ENCODE measurements at regions not wholly inside any gene's neighbourhood (a gene's known extent, or its start where the extent isn't known, plus 50 kb on each side); places are given as distances from the start of the nearest gene placed in this dataset.
"Not testable (repeated sequence)": the region's sequence is repeated elsewhere in the genome, so short reads cannot be mapped to it uniquely, and the experiment has no call there.

DNA sequence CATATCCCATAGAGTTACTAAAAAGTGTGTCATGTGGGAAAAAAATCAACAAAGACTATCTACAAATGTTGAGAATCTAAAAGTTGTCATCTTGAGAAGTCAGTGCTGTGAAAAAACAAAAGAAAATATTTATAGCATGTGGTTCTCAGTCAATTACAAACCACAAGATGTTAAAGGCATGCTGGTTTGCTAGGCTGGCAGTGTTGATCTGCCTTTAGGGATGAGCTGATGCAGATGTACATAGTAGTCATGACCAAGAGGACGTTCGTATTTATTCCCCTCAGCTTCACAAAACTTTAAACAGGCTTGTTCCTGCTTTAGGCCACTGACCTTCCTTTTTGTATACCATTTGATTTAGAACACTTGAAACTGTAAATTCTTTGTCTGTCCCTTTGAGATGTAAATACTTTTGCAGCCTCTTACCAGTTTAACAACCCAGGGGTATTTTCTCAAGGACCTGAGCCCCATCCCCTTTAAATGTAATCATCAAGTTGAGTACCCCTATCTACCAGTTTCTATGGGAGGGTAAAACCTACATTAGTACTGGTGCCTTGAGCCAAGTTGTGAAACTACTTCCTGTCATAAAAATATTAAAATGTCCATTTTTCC, 446.6 kb downstream of the KCNJ18 start:
- no peak for DNase-seq (ENCODE audit: low read depth in 2 of 2)

DNA sequence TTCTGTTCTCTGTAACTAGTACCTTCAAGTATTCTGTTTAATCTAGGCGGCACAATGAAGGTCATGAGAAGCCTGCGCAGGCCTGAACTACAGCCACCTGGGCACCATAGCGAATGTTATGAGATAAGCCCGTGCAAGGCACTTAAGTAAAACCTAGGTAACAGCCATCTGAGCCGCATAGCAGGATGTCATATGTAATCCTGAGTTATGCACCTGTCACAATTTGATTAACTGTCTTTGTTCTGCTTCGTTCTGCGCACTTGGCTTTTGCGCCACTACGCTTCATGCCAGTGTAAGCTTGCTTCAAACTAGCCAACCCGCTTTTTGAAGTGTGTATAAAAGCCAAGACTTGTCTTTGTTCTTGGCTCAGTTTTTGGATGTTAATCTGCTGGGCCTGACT, 449.8 kb downstream of the KCNJ18 start:
- DNase-seq (ENCODE audit: low read depth in 2 of 2), result no peak

DNA sequence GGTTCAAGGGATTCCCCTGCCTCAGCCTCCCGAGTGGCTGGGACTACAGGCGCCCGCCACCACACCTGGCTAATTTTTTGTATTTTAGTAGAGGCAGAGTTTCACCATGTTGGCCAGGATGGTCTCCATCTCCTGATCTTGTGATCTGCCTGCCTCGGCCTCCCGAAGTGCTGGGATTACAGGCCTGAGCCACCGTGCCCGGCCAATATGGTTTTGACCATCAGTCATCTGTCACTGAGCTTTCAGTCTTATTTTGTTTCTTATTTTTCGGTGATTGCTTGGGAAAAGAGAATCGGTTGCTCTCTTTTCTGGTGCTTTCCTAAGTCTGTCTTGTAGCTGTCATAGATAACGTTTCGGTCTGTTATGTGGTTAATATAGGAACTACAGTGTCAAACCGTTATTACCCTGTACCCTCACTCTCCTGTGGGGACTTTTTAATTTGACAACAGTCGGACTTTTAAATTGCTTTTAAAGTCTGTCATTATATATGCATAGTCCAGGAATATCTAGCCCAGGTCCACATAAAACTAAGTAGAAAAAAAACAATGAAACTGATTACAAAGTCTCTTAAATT, 453.4 kb downstream of the KCNJ18 start:
- no peak for DNase-seq (ENCODE audit: low read depth in 2 of 2)

DNA sequence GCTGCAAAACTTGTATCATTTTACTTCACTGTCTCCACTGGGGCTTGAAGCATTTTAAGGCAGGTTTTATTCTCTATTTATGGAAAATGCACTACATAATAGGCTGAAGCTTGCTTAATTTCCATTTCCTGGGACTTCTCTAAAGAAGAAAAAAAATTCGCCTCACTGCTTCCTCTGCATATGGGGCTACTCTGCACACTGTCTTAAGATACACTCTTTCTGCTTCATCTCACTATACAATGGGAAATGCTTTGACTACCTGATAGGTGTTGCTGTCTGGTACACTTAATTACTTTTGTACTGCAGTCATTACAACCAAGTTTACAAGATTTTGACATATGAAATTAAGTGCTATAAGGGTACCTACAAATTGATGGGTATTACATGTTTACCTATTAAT, 466.0 kb downstream of the KCNJ18 start:
- DNase-seq (ENCODE audit: low read depth in 2 of 2), result no peak

DNA sequence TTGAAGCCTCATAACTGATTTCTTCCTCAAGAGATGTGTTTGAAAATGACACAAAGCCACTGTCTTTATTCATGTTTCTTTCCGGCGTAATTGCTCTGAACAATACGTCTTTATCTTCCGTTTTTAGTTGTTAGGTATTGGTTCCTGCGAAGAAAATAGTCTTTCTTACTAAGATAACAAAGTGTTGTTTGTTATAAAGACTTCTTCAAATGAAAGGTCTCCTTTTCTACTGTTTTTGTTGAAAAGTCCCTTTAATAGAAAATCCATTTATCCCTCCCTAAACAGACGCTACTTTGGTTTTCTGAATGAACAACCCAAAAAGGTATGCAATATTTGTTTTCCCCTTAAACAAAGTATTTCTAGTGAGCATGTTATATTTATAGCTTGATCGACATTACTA, 469.1 kb downstream of the KCNJ18 start:
- no peak for DNase-seq (ENCODE audit: low read depth in 2 of 2)

DNA sequence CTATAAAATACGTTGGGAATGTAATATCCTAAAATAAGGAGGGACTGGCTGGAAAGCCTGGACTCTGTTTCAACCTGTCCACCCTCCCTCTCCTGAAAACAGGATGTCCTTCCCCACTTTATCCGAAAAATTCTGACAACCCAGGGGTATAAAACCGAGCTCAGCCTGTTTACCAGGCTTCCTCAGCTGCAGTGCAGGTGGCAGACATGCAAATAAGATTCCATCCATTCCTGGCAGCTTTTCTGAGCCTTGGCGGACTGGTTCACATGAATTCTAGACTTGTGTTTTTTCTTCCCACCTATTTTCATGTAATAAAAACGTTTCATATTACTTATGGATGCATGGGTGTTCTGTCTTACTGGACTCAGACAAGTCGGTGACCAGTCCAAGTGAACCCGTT, 479.3 kb downstream of the KCNJ18 start:
- DNase-seq (ENCODE audit: low read depth in 2 of 2), result no peak

DNA sequence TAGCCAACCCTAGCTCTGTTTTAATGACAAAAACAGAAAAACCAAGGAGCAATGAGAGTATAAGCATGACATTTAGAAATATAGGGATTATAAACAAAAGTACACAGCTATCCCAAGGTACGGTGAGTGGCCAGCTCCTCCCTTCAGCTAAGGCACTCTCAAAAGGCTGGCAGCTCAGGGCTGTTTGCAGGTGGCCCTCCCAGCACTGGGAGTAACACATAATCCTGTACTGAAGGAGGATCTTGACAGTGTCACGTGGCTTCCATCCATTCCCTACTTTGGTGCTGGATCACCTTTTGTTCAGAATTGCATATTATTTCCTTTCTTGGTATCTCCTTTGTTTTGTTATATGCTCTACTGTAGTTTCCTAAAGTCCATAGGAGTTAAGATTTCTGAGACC, 500.8 kb downstream of the KCNJ18 start:
- no peak for DNase-seq (ENCODE audit: low read depth in 2 of 2)

DNA sequence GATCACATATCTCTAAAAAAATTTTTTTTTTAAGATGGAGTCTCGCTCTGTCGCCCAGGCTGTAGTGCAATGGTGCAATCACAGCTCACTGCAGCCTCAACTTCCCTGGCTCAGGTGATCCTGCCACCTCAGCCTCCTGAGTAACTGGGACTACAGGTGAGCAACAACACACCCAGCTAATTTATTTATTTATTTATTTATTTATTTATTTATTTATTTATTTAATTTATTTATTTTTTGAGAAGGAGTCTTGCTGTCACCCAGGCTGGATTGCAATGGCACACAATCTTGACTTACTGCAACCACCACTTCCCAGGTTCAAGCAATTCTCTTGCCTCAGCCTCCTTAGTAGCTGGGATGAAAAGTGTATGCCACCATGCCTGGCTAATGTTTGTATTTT, 507.9 kb downstream of the KCNJ18 start:
- DNase-seq (ENCODE audit: low read depth in 2 of 2), result not testable (repeated sequence)

DNA sequence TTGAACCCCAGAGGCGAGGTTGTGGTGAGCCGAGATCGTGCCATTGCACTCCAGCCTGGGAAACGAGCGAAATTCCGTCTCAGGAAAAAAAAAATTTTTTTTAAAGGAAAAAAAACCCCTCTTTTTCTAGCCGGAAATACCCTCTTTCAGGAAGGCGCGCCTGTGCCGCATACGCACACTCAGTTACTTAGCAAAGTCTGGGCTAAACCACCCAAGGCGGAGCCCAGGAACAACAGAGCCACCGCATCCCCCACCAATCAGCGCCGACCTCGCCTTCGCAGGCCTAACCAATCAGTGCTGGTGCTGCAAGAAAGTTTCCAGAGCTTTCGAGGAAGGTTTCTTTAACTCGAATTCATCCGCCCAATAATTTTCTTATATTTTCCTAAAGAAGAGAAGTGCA, 510.4 kb downstream of the KCNJ18 start:
- no peak for DNase-seq (ENCODE audit: low read depth in 2 of 2)

DNA sequence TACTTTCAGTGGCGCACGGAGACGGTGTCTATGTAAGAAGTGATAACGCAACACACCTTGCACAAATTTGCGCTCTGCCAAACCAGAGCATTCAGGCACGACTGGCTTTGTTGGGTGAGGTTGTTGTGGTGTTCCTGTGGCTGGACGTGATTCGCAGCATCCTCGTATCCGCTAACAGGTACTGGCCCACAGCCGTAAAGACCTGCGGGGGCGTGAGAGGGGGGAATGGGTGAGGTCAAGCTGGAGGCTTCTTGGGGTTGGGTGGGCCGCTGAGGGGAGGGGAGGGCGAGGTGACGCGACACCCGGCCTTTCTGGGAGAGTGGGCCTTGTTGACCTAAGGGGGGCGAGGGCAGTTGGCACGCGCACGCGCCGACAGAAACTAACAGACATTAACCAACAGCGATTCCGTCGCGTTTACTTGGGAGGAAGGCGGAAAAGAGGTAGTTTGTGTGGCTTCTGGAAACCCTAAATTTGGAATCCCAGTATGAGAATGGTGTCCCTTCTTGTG, 510.9 kb downstream of the KCNJ18 start:
- no peak for DNase-seq (ENCODE audit: low read depth in 2 of 2)

DNA sequence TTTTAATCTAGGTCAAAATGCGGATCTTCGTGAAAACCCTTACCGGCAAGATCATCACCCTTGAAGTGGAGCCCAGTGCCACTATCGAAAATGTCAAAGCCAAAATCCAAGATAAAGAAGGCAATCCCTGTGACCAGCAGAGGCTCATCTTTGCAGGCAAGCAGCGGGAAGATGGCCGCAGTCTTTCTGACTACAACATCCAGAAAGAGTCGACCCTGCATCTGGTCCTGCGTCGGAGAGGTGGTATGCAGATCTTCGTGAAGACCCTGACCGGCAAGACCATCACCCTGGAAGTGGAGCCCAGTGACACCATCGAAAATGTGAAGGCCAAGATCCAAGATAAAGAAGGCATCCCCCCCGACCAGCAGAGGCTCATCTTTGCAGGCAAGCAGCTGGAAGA, 511.8 kb downstream of the KCNJ18 start:
- DNase-seq (ENCODE audit: low read depth in 2 of 2), result not testable (repeated sequence)

DNA sequence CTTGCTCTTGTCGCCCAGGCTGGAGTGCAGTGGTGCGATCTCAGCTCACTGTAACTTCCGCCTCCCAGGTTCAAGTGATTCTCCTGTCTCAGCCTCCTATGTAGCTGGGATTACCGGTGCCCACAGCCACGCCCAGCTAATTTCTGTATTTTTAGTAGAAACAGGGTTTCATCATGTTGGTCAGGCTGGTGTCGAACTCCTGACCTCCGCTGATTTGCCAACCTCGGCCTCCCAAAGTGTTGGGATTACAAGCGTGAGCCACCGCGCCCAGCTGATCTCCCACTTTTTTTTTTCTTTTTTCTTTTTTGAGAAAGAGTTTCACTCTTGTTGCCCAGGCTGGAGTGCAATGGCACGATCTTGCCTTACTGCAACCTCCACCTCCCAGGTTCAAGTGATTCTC, 517.9 kb downstream of the KCNJ18 start:
- DNase-seq (ENCODE audit: low read depth in 2 of 2), result not testable (repeated sequence)

DNA sequence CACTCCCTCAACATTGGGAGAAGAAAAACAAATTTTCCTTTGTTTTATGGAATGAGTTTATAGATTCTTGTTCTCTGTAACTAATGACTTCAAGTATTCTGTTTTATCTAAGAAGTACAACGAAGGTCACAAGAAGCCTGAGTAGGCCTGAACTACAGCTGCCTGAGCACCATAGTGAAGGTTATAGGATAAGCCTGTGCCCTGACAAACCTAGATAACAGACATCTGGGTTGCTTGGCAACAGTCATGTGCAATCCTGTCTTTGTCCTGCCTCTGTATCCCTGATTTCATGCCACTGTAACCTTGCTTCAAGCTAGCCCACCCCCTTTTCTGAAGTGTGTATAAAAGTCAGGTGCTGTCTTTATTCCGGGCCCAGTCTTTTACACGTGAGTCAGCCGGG, 520.8 kb downstream of the KCNJ18 start:
- DNase-seq (ENCODE audit: low read depth in 2 of 2), result not testable (repeated sequence)

DNA sequence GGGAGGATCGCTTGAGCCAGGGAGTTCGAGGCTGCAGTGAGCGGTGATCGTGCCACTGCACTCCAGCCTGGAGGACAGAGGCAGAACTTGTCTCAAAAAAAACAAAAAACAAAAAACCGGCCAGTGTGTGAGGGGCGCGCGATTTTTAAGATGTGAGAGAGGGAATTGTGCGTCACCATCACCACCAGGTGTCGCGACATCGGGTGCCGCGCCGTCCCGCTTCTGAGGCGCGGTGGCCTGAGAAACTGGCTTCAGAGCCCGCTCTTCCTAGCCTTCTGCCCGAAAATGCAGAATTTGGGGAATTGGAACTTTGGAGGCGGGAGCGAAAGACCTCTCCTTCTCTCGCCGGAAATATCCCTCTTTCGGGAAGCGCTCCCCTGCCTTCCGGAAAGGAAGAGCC, 524.8 kb downstream of the KCNJ18 start:
- no peak for DNase-seq (ENCODE audit: low read depth in 2 of 2)

DNA sequence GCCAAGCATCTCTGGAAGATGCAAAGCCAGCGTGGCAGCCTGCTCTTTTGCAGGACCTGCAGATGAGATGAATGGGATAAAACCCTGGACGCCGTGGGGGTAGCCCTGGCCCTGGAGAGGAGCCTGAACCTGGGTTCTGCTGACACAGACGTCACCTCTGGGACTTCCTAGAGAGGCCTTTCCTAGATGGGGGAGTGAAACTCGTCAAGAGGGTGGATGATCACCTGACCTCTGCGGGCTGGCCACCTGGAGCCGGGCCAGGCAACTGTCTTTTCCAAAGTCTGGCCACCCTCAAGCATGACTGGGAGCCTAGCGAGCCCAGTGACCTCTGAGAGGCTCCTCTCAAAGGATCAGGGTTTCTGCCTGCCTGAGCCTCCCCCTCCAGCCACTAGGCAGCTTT, 529.0 kb downstream of the KCNJ18 start:
- DNase-seq (ENCODE audit: low read depth in 2 of 2), result no peak

DNA sequence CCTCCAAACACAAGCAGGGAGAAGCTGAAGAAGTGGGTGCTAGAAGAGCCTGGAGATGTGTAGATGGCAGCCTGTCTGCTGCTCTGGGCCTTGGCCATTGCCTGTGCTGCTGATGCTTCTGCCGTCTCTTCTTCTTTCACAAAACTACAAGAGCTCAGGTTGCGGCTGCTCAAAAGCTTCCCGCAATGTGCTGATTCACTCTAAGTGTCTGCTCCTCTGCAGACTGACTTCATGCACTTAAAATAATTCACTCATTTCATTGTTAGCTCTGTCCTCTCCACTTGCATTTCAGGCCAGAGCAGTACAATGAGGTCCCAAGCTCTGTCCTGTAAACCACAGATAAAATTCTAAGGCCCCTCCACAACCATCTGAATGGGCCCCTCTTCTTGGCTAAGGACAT, 534.2 kb downstream of the KCNJ18 start:
- not testable (repeated sequence) for DNase-seq (ENCODE audit: low read depth in 2 of 2)

DNA sequence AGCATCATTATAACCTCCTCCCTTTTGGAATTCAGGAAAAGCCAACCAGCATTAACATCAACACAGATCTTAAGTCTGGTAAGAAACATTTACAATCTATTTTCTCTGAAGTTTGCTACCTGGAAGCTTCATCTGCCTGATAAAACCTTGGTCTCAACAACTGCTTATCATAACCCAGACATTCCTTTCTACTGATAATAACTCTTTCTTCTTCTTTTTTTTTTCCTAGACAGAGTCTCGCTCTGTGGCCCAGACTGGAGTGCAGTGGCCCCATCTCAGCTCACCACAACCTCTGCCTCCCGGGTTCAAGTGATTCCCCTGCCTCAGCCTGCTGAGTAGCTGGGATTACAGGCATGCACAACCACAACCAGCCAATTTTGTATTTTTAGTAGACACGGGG, 534.6 kb downstream of the KCNJ18 start:
- not testable (repeated sequence) for DNase-seq (ENCODE audit: low read depth in 2 of 2)

DNA sequence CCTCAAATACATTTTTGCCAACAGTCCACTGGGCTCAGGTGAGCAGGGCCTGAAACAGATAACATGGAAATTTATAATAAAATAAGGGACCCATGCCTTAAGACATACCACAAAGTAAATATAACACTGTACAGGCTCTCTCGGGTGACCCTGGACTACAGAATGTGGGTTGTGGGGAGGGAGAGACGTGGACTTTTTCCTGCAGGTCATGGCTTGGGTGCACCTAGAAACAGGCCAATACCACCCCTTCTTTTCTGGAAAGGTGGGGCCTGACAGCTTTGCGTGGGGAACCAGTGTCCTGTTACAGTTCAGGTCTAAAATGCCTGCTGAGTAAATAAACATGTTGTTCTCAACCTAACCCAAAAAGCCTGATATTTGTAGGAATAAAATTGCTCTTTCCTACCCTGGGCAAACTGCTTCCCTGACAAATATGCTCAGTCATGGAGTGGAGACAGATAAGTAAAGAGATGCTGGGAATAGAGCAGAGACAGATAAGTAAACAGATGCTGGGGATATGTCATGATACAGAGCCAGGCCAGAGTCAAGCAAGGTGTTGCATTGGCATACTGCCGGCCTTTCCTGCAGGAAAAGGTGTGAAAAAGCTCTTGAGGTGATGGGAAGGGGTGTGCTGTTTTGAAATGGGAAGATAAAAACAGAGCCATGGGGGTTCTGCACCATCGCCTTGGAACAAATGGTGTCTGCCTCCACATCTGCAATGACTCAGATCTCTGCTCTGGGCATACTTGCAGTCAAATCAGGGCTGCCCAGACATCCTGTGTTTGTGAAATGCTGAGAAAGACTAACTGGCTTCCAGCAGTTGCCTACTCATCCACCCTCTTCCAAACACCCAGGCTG, 535.6 kb downstream of the KCNJ18 start:
- DNase-seq (ENCODE audit: low read depth in 2 of 2), result not testable (repeated sequence)

DNA sequence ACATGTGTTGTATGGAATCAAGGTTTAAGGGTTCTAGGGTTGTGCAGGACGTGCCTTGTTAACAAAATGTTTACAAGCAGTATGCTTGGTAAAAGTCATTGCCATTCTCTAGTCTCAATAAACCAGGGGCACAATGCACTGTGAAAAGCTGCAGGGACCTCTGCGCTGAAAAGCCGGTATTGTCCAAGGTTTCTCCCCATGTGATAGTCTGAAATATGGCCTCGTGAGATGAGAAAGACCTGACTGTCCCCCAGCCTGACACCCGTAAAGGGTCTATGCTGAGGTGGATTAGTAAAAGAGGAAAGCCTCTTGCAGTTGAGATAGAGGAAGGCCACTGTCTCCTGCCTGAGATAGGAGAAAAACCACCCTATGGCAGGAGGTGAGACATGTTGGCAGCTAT, 537.5 kb downstream of the KCNJ18 start:
- not testable (repeated sequence) for DNase-seq (ENCODE audit: low read depth in 2 of 2)

DNA sequence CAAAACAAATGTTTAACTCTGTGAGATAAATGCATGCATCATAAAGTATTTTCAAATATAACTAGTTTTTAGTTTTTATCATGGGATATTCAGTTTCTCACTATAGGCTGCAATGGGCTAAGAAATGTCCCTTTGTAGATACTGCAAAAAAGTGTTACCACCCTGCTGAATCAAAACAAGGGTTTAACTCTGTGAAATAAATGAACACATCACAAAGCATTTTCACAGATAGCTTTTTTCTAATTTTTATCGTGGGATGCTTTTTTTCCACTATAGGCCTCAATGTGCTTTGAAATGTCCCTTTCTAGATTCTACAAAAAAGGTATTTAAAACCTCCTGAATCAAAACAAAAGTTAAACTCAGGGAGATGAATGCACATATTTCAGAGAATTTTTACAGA, 541.1 kb downstream of the KCNJ18 start:
- DNase-seq (ENCODE audit: low read depth in 2 of 2), result no peak

DNA sequence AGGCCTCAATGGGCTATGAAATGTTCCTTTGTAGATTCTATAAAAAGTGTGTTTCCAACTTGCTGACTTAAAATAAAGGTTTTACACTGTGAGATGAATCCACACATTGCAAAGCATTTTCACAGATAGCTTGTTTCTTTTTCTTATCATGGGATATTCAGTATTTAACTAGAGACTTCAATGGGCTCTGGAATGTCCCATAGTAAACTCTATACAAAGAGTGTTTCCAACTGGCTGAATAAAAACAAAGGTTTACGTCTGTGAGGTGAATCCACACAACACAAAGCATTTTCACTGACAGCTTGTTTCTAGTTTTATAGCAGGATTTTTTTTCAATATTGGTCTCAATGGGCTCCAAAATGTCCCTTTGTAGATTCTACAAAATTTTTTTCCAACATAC, 550.1 kb downstream of the KCNJ18 start:
- no peak for DNase-seq (ENCODE audit: low read depth in 2 of 2)

DNA sequence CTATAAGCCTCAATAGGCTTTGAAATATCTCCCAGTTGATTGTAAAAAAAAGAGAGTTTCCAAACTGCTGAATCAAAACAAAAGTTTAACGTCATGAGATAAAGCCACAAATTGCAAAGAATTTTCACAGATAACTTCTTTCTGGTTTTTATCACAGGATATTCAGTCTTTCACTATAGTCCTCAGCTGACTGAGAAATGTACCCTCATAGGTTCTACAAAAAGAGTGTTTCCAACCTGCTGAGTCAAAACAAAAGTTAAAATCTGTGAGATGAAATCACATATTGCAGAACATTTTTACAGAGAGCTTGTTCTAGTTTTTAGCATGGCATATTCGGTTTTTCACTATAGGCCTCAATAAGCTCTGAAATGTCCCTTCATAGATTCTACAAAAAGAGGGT, 559.2 kb downstream of the KCNJ18 start:
- no peak for DNase-seq (ENCODE audit: low read depth in 2 of 2)

DNA sequence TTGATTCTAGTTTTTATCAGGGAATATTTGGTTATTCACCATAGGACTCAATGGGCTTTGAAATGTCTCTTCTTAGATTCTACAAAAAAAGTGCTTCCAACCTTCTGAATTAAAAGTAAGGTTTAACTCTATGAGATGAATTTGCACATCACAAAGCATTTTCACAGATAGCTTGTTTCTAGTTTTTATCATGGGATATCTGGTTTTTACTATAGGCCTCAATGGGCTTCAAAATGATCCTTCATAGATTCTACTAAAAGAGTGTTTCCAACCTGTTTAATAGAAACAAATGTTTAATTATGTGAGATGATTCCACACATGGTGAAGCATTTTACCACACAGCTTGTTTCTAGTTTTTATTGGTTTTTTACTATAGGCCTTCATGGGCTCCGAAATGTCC, 560.7 kb downstream of the KCNJ18 start:
- DNase-seq (ENCODE audit: low read depth in 2 of 2), result no peak

All from stimulated activated CD8-positive, alpha-beta memory T cell treated with anti-CD3 and anti-CD28 coated beads, Interleukin-7, amount 100 ng/mL, for 1 hour (primary cell).